ENCODE measurements at regions not wholly inside any gene's neighbourhood (a gene's known extent, or its start where the extent isn't known, plus 50 kb on each side); places are given as distances from the start of the nearest gene placed in this dataset.
"Not testable (repeated sequence)": the region's sequence is repeated elsewhere in the genome, so short reads cannot be mapped to it uniquely, and the experiment has no call there.

- DNase-seq, result not testable (repeated sequence)
Observed at GRCh38 chr14:105748710-105749109, 222.3 kb downstream of the TMEM121 start.

- DNase-seq, result not testable (repeated sequence)
Observed at GRCh38 chr14:105749870-105750541, 223.6 kb downstream of the TMEM121 start.

- DNase-seq, result not testable (repeated sequence)
Observed at GRCh38 chr14:105751291-105751751, 224.9 kb downstream of the TMEM121 start.

- DNase-seq, result not testable (repeated sequence)
Observed at GRCh38 chr14:105752420-105752819, 226.0 kb downstream of the TMEM121 start.

- DNase-seq, result no peak
Observed at GRCh38 chr14:105760691-105761344, 234.4 kb downstream of the TMEM121 start.

- not testable (repeated sequence) for DNase-seq
Observed at GRCh38 chr14:105761345-105761740, 235.0 kb downstream of the TMEM121 start.

- no peak for DNase-seq
Observed at GRCh38 chr14:105761842-105762241, 235.5 kb downstream of the TMEM121 start.

- DNase-seq, result not testable (repeated sequence)
Observed at GRCh38 chr14:105762262-105762661, 235.9 kb downstream of the TMEM121 start.

- DNase-seq, result not testable (repeated sequence)
Observed at GRCh38 chr14:105764254-105764901, 238.0 kb downstream of the TMEM121 start.

GRCh38 chr14:105765072-105765825 lies 238.9 kb downstream of the TMEM121 start:
- not testable (repeated sequence) for DNase-seq

- DNase-seq, result no peak
Observed at GRCh38 chr14:105765893-105766614, 239.7 kb downstream of the TMEM121 start.

- no peak for DNase-seq
Observed at GRCh38 chr14:105767315-105767714, 240.9 kb downstream of the TMEM121 start.

- not testable (repeated sequence) for DNase-seq
Observed at GRCh38 chr14:105768039-105768438, 241.7 kb downstream of the TMEM121 start.

- DNase-seq, result not testable (repeated sequence)
Observed at GRCh38 chr14:105769061-105769730, 242.8 kb downstream of the TMEM121 start.

- not testable (repeated sequence) for DNase-seq
Observed at GRCh38 chr14:105770619-105771216, 244.3 kb downstream of the TMEM121 start.

GRCh38 chr14:105771261-105772226 lies 245.2 kb downstream of the TMEM121 start:
- DNase-seq, result not testable (repeated sequence)

GRCh38 chr14:105772710-105773250 lies 246.4 kb downstream of the TMEM121 start:
- DNase-seq, result not testable (repeated sequence)

GRCh38 chr14:105773584-105773983 lies 247.2 kb downstream of the TMEM121 start:
- no peak for DNase-seq
